ENCODE measurements at regions not wholly inside any gene's neighbourhood (a gene's known extent, or its start where the extent isn't known, plus 50 kb on each side); places are given as distances from the start of the nearest gene placed in this dataset.

DNA sequence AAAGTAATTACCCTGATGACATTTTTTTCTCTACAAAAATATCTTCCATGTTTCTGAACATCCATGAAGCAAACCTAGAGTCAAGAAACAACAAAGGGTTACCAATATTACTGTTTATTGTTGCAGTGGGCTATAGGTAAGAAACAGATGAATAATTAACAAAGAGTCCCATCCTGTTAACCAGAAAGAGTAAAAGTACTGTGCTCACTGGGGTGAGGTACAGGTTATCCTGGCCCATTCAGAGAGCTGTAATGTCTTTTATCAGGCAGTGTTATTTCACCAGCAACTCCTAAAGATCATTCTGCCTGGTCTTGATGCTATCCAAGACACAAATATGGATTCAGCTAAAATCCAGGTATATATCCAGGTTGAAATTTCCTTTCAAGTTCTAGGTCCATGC is 754.9 kb downstream of the SATB2 start:
- CTCF ChIA-PET, result no interaction called here
- TF ChIP-seq EZH2phosphoT487 (IDR thresholded peaks at IDR 0.05; ENCODE audit: borderline replicate concordance, low read length) (no peak), EZH2 (IDR thresholded peaks at IDR 0.05; ENCODE audit: low read length, unreplicated experiment) (no peak)
- TF ChIP-seq, protein P1, sequence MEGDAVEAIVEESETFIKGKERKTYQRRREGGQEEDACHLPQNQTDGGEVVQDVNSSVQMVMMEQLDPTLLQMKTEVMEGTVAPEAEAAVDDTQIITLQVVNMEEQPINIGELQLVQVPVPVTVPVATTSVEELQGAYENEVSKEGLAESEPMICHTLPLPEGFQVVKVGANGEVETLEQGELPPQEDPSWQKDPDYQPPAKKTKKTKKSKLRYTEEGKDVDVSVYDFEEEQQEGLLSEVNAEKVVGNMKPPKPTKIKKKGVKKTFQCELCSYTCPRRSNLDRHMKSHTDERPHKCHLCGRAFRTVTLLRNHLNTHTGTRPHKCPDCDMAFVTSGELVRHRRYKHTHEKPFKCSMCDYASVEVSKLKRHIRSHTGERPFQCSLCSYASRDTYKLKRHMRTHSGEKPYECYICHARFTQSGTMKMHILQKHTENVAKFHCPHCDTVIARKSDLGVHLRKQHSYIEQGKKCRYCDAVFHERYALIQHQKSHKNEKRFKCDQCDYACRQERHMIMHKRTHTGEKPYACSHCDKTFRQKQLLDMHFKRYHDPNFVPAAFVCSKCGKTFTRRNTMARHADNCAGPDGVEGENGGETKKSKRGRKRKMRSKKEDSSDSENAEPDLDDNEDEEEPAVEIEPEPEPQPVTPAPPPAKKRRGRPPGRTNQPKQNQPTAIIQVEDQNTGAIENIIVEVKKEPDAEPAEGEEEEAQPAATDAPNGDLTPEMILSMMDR (conservative IDR thresholded peaks at IDR 0.05; ENCODE audit: low read depth, low read length), result no peak
- Histone ChIP-seq H3K4me2 (ENCODE audit: low read length) (no peak overlapping the region), H4K20me1 (ENCODE audit: low read length) (no peaks in the 10 kb centered on the region), H3K4me1 (ENCODE audit: insufficient read depth, low read length) (no peaks in the 10 kb centered on the region), H3K4me3 (ENCODE audit: low read length) (no peak overlapping the region), H3K36me3 (ENCODE audit: low read depth, low read length) (no peaks in the 10 kb centered on the region), H2AFZ (ENCODE audit: low read length) (no peak overlapping the region), H3K9me2 (replicated peaks; ENCODE audit: low read length) (no peaks in the 10 kb centered on the region), H3F3A (ENCODE audit: low read length, unreplicated experiment) (no peaks in the 10 kb centered on the region), H3K9me3 (ENCODE audit: low read length) (no peaks in the 10 kb centered on the region), H3K27ac (ENCODE audit: low read length) (no peak overlapping the region), H3K9ac (ENCODE audit: low read length) (no peak overlapping the region), H3K79me2 (ENCODE audit: low read length) (no peaks in the 10 kb centered on the region), H3K27me3 (ENCODE audit: low read length) (no peaks in the 10 kb centered on the region)
- no TSS peak for BruUV-seq (replicated peaks)
- intact Hi-C loops (cut with micrococcal nuclease), result no loop called here
- no peak for DNase-seq
- ATAC-seq, result no peak
- POLR2A ChIA-PET (ENCODE audit: unreplicated experiment), result no interaction called here

DNA sequence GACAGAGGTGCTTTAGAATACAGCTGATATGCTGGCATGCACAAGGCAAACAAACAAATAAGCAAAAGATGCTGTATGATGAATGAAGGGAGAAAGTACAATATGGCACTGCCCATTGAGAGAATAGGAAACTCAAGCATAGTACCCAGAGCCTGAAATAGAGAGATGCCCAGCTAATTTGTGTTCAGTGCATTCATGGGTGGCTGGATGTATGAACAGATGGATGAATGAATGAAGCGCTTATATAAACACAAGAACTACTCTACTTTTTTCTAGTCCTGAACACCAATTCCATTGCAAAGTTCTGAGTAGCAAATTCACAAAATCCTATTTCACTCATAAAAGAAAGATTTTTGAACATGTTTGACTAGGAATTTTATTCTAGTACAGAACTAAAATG is 756.3 kb downstream of the SATB2 start:
- POLR2A ChIA-PET (ENCODE audit: unreplicated experiment), result no interaction called here
- Histone ChIP-seq H3K9me3 (ENCODE audit: low read length) (no peaks in the 10 kb centered on the region), H3K36me3 (ENCODE audit: low read depth, low read length) (no peaks in the 10 kb centered on the region), H3K79me2 (ENCODE audit: low read length) (no peaks in the 10 kb centered on the region), H3F3A (ENCODE audit: low read length, unreplicated experiment) (no peaks in the 10 kb centered on the region), H3K4me1 (ENCODE audit: insufficient read depth, low read length) (no peaks in the 10 kb centered on the region), H3K27me3 (ENCODE audit: low read length) (no peaks in the 10 kb centered on the region), H3K27ac (ENCODE audit: low read length) (no peak overlapping the region), H3K9ac (ENCODE audit: low read length) (no peak overlapping the region), H3K9me2 (replicated peaks; ENCODE audit: low read length) (no peaks in the 10 kb centered on the region), H2AFZ (ENCODE audit: low read length) (no peak overlapping the region), H3K4me3 (ENCODE audit: low read length) (no peak overlapping the region), H3K4me2 (ENCODE audit: low read length) (no peak overlapping the region), H4K20me1 (ENCODE audit: low read length) (no peaks in the 10 kb centered on the region)
- no peak for ATAC-seq
- TF ChIP-seq EZH2phosphoT487 (IDR thresholded peaks at IDR 0.05; ENCODE audit: borderline replicate concordance, low read length), result no peak
- TF ChIP-seq, protein P1 (conservative IDR thresholded peaks at IDR 0.05; ENCODE audit: low read depth, low read length), result no peak
- TF ChIP-seq EZH2 (IDR thresholded peaks at IDR 0.05; ENCODE audit: low read length, unreplicated experiment), result no peak
- CTCF ChIA-PET, result no interaction called here
- BruUV-seq (replicated peaks), result no TSS peak
- no peak for DNase-seq
- intact Hi-C loops (cut with micrococcal nuclease), result no loop called here

DNA sequence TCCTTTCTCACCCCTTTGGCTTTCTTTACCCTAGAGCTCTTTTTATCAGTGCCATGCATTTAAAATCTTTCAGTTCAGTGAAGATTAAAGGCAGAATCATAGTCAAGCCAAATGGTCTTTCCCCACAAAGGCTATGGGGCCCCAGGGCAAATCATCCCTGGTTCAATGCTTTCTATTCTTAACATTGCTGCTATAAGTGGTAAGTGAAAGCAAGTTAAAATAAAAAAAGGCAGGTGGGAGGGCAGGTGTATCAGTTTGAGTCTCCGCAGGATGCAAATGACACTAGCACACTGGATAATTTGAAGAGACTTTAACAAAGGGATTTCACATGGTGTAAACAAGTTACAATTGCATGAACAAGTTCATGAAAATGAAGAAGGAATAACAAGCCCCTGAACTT is 757.4 kb downstream of the SATB2 start:
- Histone ChIP-seq H3K9me3 (ENCODE audit: low read length) (no peaks in the 10 kb centered on the region), H3K4me3 (ENCODE audit: low read length) (no peak overlapping the region), H3K4me2 (ENCODE audit: low read length) (no peak overlapping the region), H3K4me1 (ENCODE audit: insufficient read depth, low read length) (no peaks in the 10 kb centered on the region), H3K27me3 (ENCODE audit: low read length) (no peaks in the 10 kb centered on the region), H4K20me1 (ENCODE audit: low read length) (no peaks in the 10 kb centered on the region), H3F3A (ENCODE audit: low read length, unreplicated experiment) (no peaks in the 10 kb centered on the region), H3K9me2 (replicated peaks; ENCODE audit: low read length) (no peaks in the 10 kb centered on the region), H2AFZ (ENCODE audit: low read length) (no peak overlapping the region), H3K36me3 (ENCODE audit: low read depth, low read length) (no peaks in the 10 kb centered on the region), H3K9ac (ENCODE audit: low read length) (no peak overlapping the region), H3K27ac (ENCODE audit: low read length) (no peak overlapping the region), H3K79me2 (ENCODE audit: low read length) (no peaks in the 10 kb centered on the region)
- DNase-seq, result no peak
- ChIA-PET POLR2A (ENCODE audit: unreplicated experiment) (no interaction called here), CTCF (no interaction called here)
- TF ChIP-seq EZH2 (IDR thresholded peaks at IDR 0.05; ENCODE audit: low read length, unreplicated experiment) (no peak), EZH2phosphoT487 (IDR thresholded peaks at IDR 0.05; ENCODE audit: borderline replicate concordance, low read length) (no peak)
- TF ChIP-seq, protein P1 (conservative IDR thresholded peaks at IDR 0.05; ENCODE audit: low read depth, low read length), result no peak
- no peak for ATAC-seq
- intact Hi-C loops (cut with micrococcal nuclease), result no loop called here
- BruUV-seq (replicated peaks), result no TSS peak

Measured in PC-3 (cell line).